HG03159 (cell line): ENCODE measurements at regions not wholly inside any gene's neighbourhood (a gene's known extent, or its start where the extent isn't known, plus 50 kb on each side); places are given as distances from the start of the nearest gene placed in this dataset.
"Not testable (repeated sequence)": the region's sequence is repeated elsewhere in the genome, so short reads cannot be mapped to it uniquely, and the experiment has no call there.

Experiments
- ATAC-seq: cut with Tn5 transposase; IDR thresholded peaks from one replicate; pipeline ENCODE4 v1.9.1; 2021; ENCODE audit warnings: mild to moderate bottlenecking, moderate library complexity; ENCODE audit not compliant: unreplicated experiment

DNA sequence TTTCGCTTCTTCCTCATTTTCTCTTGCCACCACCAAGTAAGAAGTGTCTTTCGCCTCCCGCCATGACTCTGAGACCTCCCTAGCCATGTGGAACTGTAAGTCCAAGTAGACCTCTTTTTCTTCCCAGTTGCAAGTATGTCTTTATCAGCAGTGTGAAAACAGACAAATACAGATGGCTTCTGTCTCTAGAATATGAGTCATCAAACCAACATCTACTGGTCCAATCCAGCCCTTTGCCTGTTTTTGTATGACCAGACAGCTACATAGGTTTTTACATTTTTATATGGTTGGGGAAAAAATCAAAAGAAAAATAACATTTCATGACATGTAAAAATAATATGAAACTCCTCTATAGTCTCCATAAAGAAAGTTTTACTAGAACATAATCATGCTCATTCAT, 118.7 kb upstream of the PTPRG start:
- no peak for ATAC-seq

DNA sequence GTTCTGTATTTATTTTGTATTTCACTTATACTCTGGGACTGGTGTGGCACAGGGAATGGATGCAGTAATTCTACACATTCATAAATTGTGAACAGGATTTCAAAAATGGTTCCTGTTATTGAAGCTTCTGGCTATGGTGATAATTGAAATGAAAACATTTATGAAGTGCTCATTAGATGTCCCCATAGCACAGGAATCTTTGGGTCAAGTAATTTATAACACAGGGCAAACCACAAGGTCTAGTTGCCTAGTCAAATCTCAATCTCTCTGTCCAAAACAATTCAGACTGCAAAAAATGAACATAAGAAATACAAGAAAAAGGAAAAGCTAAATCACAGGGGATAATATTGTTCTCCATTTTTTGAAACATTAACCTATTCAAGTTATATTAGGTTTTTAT, 117.5 kb upstream of the PTPRG start:
- ATAC-seq: no peak

DNA sequence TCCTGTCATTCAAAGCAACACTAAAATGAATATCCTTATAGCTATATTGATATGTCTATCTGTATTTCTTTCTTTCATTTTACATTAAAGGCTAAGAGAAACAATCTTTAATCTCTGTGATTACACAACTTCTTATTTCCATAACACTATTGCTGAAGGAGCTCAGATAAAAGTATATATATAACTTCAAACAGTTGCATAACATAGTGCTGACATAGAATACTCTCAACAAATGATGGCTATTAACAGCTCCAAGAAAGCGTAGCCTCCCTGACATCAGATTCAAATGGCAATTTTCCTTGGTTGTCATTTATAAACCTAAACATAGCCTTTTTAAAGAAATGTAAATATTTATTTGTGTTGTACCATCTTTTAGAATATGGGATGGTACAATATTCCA, 116.6 kb upstream of the PTPRG start:
- no peak for ATAC-seq

DNA sequence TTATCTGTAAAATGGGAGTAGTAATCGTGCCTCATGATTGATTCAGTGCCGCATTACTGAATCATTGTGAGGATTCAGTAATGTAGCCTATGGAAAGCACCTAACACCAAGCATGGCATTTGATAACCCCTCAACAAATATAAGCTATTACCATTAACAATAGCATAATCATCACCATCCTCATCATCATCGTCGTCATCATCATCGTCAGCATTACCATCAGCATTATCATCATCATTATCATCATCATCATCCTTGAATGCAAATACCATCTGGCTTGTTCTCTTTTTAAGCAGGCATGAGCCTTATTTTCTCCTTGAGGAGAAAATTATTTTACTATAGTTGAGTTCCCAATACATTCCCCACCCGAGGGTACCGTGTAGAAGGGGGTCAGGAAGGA, 115.4 kb upstream of the PTPRG start:
- ATAC-seq: no peak

DNA sequence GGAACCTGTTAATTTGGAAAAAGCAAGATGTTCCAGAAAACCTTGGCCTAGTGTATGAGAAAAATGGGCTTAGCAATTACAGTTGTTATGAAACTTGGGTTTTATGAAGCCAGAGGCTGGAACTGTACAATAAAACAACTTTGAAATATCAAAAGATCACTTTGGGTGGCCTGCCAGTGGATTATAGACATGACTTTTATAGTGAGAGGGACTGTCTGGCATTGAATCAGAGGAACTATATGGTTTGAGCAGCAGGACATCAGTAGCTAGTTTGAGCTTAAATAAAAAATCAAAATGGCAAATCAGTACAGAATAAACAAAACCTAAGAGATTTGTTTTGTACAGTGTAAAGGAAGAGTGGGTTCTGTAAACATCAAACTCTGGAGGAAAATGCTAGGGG, 115.0 kb upstream of the PTPRG start:
- no peak for ATAC-seq

DNA sequence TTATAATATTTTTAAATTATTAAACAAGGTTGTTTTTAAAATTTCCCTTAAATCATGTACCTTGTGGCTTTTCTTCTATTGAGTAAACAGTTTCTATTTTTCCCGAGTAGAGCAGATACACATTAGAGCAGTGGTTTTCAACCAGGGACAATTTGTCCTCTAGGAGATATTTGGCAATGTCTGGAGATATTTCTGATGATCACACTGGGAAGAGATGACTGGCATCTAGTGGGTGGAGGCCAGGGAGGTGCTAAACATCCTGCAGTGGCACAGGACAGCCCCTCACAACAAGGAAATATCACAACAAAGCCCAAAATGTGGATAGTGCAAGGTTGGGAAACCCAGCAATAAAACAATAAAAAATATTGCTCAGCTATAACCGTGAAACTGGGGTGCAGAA, 113.0 kb upstream of the PTPRG start:
- no peak for ATAC-seq

DNA sequence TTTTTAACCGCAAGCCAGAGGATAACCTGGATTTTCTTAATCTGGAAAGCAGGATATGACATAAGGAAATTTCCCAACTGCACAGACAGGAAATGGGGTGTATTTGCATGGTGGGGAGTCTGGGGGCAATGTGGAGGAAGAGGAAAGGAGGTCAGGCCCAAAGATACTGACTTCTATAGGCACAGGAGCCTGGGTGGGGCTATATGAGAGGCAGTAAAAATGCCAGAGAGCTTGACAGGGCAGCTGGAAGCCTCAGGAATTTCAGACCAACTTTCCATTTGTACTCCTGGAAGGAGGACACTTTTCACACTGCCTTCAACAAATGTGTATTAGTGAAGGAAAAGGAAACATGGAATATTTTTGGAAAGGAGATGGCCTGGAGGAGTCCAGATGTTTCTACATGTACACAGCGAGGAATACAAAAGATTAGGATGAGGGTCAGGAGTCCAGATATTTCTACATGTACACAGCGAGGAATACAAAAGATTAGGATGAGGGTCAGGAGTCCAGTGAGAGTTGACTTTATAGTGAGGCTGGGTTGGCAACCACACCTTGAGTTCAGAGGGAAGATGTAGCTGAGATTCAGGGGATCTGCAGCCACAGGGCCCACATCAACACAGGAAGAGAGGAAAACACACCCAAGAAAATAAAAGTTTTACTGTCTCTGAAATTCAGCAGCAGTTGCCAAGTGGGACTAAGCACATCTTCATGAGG, 111.9 kb upstream of the PTPRG start:
- no peak for ATAC-seq

DNA sequence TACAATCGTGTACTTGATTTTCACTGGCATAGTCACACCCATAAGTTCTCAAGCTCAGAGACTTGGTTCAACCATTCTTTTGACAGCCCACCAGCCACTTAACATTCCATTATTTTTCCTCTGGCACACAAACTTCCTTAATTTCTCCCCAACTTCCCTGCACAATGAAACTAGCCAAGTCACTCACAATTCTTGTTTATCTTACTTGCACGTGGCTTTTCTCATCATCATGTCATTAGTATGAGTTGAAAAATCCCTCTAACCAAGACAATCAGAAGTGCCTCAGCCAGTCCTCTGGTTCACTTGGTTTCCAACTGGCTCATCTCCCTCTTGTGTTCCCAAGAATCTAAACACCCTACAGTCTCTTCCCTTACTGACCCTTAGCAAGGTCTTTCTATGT, 110.5 kb upstream of the PTPRG start:
- no peak for ATAC-seq

DNA sequence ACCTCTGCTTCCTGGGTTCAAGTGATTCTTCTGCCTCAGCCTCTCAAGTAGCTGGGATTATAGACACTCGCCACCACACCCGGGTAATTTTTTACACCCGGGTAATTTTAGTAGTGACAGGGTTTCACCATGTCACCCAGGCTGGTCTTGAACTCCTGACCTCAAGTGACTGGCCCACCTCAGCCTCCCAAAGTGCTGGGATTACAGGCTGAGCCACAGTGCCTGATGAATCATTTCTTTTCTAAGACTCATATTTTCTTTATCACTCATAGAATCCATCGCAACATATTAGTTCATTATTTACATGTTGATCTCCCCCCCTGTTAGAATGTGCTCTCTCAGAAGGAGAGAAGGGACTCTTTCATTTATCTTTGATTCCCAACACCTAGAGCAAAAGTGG, 109.5 kb upstream of the PTPRG start:
- no peak for ATAC-seq

DNA sequence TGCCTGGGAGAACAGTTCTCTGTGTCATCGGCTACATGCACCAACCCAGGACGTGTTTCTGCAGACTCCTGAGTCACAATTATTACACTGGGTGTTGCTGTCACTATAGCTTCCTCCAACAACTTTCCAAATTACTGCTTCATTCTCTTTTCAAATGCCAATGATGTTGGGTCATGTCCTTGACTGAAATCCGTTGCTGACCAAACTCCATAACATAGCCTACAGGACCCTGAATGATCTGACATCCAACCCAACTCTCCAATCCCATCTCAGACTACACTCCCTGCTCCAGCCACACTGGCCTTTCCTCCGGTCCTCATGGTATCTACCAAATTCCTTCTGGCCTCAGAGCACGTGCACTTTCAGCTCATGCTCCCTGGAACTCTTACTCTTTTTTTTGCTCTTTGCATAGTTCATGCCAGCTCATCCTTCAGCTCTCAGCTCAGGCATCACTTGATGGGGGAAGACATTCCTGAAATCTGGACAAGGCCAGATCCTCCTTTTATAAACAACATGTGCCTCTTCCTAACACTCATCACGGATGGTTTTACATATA, 108.8 kb upstream of the PTPRG start:
- ATAC-seq: no peak

DNA sequence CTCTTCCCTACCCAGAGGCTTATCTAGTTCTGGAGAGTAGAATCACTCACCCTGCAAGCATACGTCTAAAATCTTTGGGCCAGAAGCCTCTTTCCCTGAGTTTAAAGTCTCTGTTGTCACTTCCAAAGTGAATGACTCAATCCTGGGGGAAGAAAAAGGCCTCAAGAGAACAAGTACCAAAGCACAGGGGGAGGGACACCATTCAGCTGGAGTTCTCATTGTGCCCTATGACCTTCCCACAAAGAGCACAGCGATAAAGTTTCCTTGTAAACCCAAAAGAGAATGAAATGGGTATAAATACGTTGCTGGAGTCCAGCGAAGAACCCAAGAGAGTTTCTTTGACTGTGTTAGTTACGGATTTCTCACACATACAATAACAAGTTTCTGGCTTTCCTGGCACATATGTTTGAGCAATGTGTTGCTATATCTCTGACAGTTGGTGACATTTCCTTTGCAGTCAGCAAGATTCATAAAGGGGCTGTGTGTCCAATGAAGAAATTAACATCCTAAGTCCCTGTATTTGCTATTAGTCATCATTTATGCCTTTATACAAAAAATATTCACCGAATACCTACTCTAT, 107.3 kb upstream of the PTPRG start:
- ATAC-seq: no peak

DNA sequence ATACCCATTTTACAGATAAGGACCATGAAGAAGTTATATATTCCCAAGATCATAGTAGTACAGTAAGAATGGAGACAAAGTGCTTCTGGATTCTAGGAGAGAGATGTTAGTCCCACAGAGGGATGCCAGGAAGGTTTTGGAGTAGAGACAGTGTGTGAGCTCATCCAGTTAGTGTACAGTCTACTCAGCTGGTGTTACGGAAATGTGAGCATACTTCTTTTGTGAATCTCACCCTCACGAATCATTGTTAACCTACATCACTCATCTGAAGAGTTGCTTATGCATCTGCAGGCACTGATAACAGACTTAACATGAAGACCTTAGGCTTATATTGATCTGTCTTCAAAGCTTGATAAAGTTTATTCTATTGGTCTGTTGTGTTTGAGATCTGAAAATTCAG, 106.6 kb upstream of the PTPRG start:
- ATAC-seq: no peak

DNA sequence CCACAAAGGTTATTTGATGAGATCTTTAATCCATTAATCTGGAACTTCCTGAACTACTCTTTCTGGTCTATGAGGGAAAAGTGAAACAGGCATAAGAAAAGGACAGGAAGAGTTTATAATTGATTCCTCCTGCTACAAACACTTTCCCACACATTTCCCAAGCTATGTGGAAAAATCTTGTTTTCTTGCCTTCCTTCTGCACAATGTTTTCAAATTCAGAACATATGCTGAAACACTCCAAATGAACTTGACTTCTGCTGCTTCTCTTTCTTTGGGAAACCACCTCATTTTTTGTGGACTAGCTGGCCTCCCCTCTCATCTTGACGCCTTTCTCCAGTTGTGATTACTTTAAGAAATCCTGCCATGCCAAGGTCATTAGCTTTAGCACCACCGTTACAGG, 100.7 kb upstream of the PTPRG start:
- ATAC-seq: no peak

DNA sequence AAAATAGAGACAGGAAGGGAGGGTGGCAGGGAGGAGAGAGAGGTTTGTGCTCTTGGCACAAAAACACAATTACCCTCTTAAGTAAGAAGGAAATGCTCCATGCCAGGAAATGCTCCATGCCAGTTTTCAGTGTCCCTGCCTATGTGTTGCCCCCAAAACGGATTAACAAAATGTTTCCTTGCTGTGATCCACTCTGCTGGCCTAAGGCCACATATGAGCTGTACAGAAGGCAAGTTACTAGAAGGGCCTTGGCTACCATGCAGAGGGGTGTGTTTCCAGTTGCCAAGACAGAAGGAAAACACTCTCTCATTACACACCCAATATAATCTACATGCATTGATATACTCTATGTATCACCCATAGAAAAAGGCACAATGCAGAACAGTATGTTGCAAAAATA, 98.2 kb upstream of the PTPRG start:
- ATAC-seq: no peak

DNA sequence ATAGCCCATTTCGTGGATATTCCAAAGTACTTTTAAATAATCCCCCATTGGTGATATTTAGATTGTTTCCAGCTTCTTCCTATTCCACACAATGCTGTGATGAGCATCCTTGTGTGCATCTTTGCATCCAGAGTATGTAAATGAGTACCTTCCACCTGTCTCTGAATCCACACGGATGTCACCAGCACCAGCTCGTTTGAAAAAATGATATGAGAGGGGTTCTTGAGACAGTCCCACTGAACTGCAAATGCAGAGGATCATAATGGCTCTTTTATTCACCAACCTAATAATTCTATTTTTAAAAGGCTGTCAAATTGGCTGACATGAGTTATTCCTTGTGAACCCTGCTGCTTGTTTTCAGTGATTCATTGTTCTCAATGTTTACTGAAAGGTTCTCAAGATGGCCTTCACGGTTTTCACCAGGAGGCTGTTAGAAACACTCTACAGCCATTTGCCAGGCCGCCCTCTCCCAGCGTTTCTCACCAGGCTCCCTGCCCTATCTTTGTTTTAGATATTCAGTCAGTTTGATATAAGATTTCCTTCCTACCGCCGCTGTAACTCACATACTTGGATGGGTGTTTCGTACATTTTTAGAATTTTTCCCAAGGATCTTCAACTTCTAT, 96.7 kb upstream of the PTPRG start:
- ATAC-seq: no peak

DNA sequence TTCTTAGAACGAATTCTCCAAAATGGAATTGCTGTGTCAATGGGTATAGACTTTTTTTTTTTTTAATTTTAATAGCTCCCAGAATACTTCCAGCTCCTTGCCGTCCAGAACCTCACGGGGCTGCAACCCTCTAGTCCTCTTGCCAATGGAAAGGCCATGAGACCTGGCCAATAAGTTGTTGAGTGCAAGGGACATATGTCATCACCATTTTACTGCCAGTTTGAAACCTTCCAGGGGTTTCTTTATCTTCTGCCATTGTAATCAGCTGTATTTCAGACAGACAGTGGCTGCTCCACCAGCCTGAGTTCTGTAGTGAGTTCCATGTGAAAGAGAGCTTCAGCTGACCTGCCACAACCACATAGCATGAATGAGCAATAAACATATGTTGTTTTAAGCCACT, 95.0 kb upstream of the PTPRG start:
- no peak for ATAC-seq

DNA sequence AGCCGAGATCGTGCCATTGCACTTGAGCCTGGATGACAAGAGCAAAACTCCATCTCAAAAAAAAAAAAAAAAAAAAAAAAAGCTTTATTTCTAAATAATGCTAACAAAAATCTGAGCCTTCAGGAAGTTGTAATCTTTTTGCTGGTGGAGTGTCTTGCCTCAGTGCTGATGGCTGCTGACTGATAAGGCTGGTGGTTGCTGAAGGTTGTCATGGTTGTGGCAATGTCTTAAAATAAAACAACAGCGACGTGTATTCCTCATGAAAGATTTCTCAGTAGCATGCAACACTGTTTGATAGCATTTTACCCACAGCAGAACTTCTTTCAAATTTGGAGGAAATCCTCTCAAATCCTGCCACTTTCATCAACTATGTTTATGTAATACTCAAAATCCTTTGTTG, 77.4 kb upstream of the PTPRG start:
- ATAC-seq: no peak

DNA sequence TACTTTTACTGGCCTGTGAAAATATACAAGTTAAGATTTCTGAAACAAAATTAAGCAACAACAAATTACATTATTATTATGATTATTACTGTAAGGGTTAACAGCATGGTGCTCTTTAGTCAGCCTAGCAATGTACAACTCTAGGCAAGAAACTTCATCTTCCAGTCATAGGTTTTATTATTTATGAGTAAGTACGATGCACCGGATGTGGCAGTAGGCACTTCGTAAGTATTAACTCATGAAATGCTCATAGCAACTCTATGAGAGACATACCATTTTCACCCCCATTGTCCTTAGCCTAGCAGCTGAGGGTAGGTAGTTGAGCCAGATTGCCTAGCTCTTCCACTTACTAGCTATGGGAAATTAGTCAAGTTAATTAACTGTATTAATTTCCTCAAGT, 68.0 kb upstream of the PTPRG start:
- no peak for ATAC-seq

DNA sequence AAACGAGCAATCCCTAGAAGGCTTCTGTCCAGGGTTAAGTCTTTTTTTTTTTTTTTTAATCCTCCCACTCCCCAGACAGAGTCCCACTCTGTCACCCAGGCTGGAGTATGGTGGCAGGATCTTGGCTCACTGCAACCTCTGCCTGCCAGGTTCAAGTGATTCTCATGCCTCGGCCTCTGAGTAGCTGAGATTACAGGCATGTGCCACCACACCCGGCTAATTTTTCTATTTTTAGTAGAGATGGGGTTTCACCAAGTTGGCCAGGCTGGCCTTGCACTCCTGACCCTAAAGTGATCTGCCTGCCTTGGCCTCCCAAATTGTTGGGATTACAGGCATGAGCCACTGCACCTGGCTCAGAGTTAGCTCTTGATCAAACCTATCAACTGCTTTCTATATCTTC, 67.1 kb upstream of the PTPRG start:
- not testable (repeated sequence) for ATAC-seq

DNA sequence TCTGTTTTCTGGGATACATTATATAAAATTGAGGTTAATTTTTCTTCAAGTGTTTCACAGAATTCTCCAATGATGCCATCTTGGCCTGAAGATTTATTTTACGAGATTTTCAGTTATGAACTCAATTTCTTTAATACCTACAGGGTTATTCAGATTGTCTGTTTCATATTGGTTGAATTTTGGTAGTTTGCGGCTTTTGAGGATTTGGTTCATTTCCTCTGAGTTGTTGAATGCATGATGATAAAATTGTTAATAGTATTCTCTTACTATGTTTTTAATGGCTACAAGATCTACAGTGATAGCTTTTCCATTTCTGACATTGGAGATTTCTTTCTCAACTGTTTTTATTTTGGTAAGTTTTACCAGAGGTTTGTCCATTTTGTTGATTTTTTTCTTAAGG, 63.9 kb upstream of the PTPRG start:
- ATAC-seq: no peak

DNA sequence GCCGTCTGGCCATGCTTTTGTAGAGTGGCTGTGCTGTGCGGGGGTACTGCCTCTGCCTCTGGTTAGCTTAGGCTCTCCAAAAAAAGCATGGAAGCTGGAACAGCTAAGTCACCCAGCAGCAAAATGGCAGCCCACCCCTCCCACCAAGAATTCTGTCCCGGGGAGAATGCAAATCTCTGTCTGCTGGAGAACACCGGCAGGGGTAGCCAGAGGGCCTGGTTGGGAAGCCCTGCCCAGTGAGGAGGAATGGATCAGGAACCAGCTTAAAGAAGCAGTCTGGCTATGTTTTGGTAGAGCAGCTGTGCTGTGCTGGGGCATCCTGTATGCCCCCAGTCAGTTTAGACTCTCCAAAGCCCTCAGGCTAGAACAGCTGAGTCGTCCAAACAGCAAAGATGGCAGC, 56.2 kb upstream of the PTPRG start:
- no peak for ATAC-seq

DNA sequence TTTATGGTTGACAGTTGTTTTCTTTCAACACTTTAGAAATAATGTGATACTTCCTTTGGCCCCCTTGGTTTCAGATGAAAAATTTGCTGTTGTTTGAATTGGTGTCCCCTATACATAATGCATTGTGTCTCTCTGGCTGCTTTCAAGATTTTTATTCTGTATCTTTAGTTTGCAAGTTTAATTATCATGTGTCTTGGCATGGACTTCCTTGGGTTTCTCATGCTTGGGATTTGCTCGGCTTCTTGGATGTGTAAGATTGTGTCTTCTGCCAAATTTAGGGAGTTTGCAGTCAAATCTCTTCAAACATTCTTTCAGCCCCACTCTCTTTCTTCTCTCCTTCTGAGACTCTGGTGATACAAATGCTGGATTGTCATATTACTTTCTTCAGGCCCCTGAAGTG, 53.4 kb upstream of the PTPRG start:
- ATAC-seq: no peak
